CD4-positive, alpha-beta T cell treated with Interleukin-10 for 1 hour (primary cell): ENCODE measurements at regions not wholly inside any gene's neighbourhood (a gene's known extent, or its start where the extent isn't known, plus 50 kb on each side); places are given as distances from the start of the nearest gene placed in this dataset.

Experiments
- DNase-seq: peaks from one replicate; pipeline ENCODE4 v3.0.0-alpha.2; 2020

DNA sequence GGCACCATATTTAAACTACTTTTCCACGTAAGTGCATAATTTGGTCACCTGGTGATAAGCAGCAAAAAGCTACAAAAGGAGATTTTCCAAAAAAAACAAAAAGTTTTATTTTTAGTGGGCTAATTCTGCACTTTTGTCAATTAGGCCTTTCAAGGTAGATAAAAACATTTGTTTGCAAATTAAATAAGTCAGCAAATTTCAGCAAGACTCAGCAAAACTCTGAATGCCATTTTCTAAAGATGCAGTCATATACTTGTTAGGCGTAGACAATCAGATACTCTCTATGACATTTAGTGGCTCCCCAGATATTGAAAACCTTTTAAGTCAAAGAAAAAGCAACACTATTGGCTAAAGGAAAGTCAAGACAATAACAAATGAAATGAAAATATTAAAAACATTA lies 400.2 kb upstream of the GOLIM4 start:
- DNase-seq, result no peak

DNA sequence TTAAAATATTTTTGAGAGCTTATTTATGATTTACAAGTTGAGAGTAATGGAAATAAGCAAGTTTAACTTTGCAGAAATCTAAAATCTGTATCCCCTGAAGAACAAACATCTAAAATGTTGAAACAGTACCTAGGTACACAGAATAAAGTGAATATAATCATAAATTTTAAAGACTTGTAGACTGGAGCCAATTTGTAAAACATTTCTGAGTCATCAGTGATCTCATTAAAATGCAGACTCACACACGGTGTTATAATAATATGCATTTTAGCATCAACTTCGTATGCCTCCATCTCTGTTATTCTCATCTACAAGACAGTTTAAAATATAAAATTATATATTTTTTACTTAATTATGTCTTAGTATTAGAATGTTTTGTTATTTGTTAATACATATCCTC lies 399.5 kb upstream of the GOLIM4 start:
- DNase-seq, result no peak

DNA sequence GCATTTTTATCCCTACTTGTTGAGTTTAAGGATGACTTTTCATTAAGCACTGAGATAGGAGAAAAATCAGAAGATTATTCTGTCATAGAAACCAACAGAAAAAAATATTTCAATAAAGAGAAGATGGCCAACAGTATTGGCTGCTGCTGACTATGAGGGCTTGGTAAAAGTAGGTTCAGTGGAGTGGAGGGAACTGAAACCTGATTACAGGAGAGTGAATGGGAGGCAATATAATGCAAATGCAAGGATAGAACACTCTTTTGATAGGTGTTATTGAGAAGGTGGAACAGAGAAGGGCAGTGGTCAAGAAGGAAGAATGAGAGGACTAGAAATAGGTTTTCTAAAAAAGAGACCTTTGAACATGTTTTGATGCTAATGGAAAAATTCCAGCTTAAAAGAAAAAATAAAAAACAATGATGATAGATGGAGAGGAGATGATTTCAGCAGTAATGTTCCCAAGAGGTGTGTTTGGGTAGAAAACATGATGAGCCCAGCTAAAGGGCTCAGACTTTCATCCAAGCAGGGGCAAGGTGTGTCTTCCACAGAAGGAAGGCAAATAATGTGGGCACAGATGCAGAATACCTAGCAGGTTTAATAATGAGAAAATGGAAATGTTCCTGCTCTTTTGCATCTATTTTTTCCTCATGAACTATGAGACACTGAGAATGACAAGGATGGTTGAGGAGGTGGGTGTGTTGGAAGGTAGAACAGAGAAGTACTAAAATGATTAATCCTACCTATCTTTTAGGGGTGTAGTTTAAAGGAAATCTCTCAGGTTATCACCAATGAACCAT lies 397.9 kb upstream of the GOLIM4 start:
- DNase-seq, result no peak

DNA sequence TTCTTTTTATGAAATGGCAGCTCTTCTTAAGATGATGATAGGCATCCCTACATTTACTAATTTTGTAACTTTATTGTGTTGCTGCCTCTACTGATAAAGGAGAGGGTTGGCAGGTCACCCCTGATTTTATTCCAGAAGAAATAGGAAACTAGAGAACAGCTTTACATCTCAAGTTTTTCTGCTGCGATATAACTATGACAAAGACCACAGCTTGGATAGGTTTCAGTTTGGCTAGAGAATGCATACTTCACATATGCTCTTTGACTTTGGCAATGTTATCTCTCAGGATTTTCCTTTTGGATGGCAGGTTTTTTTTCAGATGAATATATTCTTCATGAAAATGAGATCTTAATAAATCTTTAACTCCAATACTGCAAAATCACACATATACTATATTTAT lies 395.3 kb upstream of the GOLIM4 start:
- no peak for DNase-seq

DNA sequence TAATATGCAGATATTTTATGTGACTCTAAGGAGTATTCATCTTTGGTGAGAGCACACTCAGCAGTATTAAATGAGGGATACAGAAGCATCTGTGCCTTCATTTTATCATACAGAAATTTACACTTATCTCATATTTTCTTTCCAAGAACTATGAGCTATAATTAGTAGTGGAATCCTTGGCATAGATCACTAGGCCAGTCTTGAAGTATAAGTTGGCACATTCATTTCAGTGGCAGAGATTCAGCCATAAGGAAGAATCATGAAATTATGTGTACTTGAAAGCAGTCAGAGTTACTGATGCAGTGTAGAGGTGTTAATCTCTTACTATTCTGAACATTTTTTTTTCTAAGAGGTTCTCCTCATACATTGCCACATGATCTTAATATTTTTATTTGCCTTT lies 393.6 kb upstream of the GOLIM4 start:
- no peak for DNase-seq

DNA sequence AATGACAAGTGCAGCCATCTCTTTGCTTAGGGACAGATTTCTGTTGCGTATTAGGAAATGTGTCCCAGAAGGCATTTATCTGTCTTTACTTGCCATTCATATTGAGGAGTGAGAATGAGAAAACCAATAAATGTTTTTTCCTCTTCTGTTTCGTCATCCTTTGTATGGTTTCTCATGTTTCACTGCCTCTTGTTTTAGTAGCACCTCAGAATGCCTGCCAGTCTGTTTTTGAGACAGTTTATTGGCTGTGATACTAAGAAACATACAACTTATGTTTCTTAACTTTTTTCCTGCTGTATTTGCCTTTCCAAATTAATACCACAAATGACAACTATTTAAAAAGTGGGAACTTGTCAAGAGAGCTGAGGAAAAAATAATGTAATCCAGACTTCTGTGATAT lies 390.2 kb upstream of the GOLIM4 start:
- DNase-seq, result no peak

DNA sequence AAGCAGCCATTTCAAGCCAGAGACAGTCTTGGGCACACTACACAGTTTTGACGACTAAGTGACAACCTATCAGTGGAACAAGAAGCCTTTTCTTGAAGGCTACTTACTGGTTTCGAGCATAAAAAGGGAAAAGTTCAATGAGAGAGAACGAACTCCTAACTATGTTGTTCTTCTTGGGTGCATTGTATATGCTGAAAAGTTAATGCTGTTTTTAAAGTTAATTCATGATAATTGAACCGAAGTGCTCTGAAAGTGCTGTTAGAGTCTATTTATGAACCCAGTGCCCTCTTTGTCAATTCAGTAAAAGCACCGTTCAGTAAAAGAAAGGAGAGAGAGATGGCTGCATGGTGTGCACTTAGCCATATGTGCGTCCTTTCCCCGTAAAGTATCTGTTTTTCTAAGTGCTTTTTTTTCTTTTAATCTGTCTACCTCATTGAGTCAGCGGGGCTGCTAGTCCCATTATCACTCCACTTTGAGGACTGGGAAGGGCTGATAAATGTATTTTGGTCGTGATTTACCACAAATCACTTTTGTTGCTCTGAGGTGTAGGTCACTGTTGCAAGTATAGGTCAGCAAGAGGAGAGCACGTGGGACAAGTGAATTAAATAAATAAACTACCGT lies 380.7 kb upstream of the GOLIM4 start:
- no peak for DNase-seq

DNA sequence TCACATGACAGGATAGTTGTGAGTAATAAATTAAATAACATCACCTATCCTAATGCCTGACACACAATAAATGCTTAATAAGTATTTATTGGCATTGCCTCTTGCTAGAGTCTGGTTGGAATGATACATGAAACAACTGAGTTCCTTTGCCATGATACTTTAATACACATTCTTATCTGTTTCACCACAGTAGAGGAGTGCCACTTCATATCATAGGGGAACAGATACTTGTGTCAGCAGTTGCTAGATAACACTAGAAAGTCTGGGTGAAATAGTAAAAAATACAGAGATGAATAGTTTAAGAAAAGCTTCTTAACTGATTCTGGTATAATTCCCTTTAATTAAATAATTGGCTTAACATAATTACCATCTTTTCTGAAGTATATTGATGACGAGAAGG lies 380.0 kb upstream of the GOLIM4 start:
- no peak for DNase-seq

DNA sequence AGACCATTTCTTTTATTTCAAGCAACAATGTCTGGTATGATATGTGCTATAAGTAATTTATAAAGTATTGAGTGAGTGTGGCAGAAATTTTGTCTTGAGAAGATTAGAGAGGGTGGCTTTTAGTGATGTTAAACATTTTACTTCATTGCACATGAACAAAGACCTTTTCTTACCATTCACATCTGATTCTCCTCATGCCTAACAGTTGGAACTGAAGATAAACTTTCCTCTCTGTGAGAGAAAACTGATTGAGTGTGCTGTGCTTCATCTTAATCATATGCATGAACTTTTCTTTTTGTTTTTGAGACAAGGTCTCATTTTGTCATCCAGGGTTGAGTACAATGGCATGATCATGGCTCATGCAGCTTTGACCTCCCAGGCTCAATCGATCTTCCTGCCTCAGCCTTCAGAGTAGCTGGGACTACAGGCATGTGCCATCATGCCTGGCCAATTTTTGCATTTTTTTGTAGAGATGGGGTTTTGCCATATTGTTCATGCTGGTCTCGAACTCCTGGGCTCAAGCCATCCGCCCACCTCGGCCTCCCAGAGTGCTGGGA lies 377.7 kb upstream of the GOLIM4 start:
- DNase-seq, result no peak

DNA sequence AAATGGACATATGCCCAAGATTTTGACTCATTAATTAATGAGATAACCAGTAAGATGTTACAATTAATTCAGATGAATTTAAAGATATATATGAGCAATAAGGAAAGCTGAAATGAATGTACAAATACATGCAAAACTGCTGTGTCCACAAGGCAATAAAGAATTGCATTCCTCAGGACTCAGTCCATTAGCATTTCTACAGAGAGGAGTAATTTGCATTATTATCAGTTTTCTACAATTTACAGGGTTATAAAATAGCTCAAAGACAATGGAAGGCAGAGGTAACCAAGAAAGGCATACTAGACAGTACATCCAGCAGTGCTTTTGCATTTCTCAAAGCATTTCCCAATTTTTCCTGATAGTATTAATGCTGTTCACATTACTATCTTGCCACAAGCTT lies 377.1 kb upstream of the GOLIM4 start:
- DNase-seq, result no peak

DNA sequence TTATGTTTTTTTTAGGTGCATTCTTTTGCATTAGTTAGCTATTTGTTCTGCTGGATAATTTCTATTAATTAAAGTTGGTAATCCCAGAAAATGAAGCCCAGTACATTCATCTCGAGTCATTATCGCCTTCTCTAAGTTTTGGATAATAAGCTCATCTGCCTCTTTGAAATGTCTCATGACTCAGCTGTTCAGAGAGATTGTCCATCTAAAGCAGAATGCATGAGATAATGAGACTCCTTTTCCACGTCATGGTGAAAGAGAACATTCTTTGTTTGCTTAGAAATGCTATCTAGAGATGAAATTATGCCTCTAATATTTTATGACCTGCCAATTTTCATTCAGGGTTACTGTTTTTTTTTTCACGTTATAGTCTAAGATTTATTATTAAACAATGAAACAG lies 374.7 kb upstream of the GOLIM4 start:
- no peak for DNase-seq

DNA sequence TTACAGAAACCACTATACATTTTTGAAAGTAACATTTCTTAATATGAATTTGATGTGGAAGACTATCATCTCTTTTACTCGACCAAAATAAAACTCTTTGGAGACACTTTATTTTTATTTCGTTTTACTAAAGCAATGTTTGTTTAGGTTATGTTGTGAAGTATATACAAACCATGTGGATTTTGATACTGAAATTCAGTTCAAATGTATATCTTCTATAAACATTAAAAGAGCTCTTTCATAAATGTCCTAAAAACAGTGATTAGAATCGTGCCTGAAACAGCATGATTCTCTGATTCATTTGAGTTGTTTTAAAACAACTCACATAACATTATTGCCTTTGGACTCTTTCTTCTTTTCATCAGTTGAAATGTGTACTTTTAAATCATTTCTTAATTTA lies 373.7 kb upstream of the GOLIM4 start:
- DNase-seq, result no peak

DNA sequence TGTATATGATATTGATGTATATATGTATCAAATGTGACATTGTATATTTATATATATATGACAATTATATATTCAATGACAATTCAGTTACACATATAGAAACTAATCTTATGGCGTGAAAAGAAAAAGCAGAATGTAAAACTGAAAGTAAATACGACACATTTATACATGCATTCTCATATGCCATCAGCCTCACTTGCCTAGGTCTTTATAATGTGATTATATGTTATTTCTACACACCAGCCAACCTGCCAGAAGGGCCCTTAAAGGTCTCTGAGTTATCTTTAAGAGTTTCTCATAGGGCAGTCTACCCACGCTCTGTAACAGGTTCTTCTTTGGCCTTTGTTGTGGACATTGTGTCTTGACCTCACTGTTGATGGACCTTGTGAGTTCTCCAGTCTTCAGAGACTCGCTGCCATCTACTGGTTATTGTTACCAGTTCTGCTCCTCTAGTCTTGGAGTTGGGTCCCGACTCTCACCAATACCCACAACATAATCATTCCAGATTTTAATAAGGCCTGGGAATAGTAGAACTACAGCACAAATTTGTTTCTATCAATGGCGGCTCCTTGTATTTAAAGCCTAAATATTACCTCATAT lies 371.5 kb upstream of the GOLIM4 start:
- DNase-seq, result no peak

DNA sequence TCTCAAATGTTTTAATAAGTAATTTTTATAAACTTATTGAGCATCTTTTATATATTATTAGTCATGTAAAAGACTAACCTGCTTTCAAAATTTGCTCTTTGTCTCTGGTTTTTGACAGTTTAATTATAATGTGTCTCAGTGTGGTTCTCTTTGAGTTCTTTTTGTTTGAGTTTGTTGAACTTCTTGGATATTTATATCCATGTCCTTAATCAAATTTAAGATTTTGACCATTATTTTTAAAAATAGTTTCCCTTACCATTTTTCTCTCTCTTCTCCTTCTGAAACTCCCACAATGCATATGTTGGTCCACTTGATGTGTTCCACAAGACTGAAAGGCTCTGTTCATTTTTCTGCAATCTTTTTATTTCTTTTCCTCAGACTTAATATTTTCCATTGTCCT lies 366.1 kb upstream of the GOLIM4 start:
- DNase-seq, result no peak

DNA sequence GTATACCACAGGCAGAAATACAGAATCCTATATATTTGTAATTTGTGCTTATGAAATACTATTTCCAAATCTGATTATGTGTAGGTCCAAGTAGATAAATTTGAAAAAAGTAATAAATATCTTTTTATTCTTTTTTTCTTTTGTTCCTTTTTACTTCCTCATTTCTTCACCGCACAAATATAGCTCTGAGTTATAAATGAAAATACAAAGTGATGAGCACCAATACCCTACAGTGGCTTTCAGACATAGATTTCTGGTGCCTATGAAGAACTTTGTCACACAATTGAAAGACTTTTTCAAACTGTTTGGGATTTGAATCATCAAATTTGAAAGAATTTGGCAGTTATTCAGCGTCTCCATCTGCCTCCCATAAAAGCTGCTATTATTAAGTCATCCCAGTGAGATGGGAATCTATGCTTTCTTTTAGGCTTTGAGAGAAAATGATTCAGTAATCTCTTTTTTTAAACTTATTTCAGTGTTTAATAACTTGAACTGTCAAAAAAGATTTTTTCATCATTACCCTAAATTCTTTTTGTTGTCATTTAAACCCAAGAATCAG lies 363.6 kb upstream of the GOLIM4 start:
- DNase-seq, result no peak

DNA sequence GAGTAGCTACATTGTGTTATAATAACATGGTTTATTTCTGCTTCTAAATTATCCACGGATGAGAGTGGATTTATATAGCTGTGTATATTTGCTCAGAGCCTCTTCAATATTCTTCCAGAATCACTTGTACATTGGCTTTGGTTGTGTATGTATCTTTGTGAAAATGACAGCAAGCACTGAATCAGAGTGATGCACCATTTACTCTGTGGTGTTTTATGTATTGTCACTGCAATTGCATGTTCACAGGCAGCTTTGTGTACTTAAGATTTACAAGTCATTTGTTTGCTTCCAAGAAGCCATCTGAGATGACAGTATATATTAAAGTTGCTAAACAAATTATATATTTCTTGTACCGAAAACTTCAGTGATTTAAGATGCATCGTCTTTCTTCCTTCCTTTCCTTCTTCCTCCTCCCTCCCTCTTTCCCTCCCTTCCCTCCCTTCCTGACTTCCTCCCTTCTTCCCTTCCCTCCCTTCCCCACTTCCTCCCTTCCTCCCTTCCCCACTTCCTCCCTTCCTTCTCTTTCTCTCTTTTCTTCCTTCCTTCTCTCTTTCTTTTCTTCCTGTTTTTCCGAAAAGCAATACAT lies 362.3 kb upstream of the GOLIM4 start:
- DNase-seq, result no peak

DNA sequence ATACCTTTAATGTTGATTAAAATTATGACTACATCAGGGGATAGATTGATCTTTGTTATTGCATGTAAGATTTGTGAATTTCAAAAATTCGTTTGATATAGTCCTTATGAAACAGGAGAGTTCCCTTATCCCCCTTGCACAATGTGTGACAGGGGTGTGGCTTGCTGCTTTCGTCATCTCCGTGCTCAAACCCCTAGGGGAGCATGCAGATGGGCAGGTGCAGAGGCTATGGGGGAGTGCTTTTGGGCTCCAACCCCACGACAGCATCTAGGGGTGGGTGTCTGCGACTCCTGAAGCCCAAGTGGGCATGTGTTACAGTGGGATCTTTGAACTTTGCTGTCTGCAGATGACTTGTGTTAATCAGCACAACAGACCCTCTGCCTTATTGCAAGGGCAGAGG lies 360.1 kb upstream of the GOLIM4 start:
- no peak for DNase-seq

DNA sequence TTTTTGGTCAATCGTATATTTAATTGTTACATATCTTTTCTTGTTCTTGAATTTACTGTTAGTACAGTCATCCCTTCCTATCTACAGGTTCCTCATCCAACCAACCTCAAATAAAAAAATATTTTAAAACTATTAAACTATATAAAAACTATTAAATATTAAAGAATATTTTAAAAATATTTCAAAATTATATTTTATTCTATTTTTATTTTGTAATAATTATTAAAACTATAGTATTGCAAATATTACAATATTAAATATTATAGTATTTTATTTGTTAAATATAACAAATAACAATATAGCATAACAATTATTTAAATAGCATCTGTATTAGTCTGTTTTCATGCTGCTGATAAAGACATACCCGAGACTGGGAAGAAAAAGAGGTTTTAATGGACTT lies 357.9 kb upstream of the GOLIM4 start:
- DNase-seq, result no peak

DNA sequence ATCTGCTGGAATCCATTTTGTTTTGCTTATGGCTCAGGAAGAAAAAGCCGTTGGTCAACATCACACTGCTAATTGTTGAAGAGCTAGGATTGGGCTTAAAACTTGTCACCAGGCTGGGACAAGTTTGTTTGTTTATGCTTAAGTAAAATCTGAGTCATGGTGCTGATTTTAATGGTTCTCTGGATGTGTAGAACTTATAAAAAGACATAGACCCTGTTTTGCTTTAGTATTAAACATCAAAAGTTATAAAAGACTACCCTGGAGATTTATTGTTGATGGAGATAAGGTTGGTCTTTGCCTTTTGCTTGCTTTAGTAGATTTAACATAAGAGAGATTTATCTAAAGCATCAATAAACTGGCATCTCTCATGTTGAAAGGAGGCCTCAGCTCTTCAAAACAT lies 348.2 kb upstream of the GOLIM4 start:
- DNase-seq, result no peak

DNA sequence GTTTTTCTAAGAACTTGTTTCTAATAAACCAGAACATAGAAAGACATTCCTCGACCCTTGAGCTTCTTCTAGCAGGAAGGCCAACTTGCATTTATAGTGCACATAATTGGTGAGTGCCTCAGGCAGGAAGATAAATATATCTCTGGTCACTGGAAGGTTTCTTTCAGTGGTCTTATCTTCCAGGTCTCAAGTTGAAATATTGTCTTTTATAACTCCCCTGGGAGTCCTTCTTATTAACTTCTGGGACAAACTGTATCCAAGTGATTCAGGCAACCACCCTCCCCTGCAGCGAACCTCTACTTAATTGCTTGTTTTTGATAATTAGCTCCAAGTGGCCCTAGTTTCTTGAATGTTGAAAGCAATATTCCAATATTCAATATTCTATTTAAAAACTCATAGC lies 346.8 kb upstream of the GOLIM4 start:
- DNase-seq, result no peak

DNA sequence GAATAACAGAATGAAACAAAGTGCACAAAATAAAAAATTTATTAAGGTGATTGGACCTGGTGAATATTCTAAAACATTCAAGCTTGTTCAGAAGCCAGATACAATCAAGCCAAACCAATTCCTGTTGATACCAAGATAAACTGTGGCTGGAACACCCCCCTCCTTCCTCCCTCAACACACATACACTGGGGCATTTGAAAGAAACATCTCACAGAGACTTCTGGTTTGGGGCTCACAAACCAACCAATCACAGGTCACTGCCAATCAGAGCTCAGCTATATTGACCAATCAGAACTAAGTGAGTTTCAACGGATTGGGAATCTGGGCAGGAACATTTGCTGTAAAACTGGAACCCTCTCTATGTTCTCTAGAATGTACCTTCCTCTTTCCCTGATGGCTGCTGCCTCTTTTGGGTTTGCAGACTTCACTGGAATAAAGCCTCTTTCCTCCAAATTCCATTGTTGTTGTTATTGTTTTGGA lies 340.6 kb upstream of the GOLIM4 start:
- DNase-seq, result no peak

DNA sequence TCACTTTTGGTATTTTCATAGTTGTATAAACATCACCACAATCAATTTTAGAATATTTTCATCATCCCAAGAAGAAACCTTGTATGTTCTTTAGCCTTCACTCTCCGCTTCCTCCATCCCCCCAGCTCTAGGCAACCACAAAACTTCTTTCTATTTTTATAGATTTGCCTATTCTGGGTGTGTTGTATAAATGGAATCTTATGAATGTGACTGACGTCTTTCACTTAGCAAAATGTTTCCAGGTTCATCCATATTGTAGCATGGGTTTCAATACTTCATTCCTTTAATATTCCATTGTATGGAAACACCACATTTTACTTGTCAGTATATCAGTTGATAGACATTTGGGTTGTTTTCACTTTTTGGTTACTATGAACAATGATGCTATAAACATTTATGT lies 335.8 kb upstream of the GOLIM4 start:
- DNase-seq, result no peak

DNA sequence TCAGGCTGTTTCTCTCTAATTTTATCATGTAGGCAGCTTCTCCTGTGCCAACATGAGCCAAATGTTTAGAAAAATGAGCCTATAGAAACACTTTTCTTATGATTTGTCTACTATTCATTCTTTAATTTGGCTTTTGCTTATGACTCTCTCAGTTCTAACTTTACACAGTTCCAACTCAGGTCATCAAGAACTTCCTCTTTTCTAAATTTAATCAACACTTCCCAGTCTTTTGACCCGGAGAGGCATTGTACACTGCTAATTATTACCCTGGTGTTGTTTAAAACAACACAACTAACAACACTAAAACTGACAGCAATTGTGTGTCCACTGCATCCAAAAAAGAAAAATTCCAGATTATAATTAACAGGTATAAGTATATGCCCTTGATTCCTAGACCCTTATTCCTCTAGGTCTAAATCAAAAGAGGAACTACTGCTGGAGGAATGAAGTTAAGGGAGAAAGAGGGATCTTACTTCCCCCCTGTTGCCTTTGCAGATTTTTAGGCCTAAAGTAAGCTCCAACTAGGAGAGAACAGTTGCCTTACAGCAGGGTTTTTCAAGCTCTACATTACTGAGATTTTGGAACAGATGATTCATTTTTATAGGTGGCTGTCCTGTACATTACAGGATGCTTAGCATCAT lies 332.2 kb upstream of the GOLIM4 start:
- DNase-seq, result no peak
